ENCODE measurements at regions not wholly inside any gene's neighbourhood (a gene's known extent, or its start where the extent isn't known, plus 50 kb on each side); places are given as distances from the start of the nearest gene placed in this dataset.

DNA sequence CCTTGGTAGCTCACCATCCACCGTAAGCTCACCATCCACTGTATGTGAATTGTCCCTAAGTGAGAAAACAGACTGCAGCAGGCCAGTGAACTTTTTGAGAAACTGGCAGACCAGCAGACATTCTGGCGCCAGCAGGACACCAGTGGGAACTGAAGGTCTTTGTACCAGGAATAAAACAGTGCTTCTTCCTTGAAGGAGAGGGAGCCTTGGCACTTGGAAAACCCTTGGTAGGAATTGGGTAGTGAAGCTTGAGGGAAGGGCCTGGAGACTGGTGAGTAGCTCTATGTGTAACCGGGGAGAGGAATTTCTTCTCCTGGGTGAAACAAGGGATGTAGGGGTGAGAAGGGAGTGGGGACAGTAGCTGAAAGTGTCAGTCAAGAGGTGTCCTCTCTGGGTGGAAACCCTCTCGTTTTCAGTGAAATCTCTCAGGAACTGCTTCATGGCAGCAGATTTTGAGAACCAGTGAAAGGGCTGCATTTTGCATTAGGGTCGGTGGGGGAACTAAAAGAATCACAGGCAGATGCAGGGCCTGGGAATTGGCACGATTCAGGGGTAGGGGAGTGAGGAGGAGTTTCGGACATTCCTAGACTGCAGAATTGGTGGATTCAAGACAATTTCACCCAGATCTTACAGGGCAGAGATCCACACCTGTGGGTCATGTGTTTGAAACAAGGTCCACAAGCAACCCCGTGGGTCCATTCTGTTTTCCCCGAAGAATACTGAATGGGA is 131.5 kb upstream of the DLX2 start:
- intact Hi-C loops (cut with DNase I), result no loop called here
- Histone ChIP-seq H3K9me3 (no peaks in the 10 kb centered on the region), H3K36me3 (no peaks in the 10 kb centered on the region), H3K4me1 (no peaks in the 10 kb centered on the region), H3K4me3 (peak overlapping the region; percentile 32), H3K27ac (peak overlapping the region; percentile 13), H3K27me3 (peaks cover 8% of the 10 kb centered on the region), H3K9ac (ENCODE audit: low read depth in 2 of 2, low read length in 2 of 2) (peak overlapping the region in 1 of 2 donors; percentile 86)
- DNase-seq, result peak; percentile 41
- TF ChIP-seq, protein P1, sequence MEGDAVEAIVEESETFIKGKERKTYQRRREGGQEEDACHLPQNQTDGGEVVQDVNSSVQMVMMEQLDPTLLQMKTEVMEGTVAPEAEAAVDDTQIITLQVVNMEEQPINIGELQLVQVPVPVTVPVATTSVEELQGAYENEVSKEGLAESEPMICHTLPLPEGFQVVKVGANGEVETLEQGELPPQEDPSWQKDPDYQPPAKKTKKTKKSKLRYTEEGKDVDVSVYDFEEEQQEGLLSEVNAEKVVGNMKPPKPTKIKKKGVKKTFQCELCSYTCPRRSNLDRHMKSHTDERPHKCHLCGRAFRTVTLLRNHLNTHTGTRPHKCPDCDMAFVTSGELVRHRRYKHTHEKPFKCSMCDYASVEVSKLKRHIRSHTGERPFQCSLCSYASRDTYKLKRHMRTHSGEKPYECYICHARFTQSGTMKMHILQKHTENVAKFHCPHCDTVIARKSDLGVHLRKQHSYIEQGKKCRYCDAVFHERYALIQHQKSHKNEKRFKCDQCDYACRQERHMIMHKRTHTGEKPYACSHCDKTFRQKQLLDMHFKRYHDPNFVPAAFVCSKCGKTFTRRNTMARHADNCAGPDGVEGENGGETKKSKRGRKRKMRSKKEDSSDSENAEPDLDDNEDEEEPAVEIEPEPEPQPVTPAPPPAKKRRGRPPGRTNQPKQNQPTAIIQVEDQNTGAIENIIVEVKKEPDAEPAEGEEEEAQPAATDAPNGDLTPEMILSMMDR (IDR thresholded peaks at IDR 0.05), result no peak

DNA sequence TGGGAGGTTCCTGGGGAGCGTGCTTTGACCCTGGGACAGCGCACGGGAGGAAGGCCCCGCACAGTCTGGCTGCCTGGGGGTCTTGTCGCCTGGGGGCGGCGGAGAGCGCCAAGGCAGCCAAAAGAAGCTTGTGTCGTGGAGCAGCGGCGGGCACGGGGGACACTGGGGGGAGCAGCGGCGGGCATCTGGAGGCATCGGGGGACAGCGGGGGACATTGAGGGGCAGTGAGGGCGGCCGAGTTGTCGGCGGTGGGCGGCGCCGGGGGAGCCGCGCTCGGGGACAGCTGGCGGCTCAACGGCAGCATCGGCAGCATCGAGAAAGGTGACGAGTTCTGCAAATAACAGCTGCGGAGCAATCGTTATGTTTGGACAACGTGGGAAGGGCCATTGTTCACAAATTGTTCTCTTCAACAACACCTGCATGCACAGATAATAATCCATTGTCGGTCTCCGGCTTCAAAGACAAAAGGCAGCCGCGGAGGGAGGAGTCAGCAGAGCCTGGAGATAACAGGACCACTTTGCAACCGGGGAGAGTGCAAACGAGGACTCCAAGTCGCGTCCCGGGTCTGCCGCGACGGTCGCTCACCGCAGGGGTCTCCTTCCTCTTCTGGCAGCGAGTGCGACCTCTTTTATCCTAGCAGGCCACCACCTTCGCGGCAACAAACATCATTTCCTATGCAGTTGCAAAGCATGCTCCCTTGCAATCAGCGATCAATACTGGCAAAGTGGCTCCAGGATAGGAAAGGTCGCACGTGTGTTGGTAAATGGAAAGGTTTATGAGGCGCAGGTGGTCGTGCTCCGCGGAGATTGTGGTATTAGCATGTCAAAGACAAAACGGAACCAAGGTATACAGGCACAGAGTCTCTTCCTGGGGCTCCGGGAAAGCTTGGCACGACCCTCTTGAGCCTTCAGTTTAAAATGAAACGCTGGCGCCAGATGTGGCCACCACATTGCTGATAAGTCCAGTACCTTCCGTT is 132.3 kb upstream of the DLX2 start:
- intact Hi-C loops (cut with DNase I), result no loop called here

DNA sequence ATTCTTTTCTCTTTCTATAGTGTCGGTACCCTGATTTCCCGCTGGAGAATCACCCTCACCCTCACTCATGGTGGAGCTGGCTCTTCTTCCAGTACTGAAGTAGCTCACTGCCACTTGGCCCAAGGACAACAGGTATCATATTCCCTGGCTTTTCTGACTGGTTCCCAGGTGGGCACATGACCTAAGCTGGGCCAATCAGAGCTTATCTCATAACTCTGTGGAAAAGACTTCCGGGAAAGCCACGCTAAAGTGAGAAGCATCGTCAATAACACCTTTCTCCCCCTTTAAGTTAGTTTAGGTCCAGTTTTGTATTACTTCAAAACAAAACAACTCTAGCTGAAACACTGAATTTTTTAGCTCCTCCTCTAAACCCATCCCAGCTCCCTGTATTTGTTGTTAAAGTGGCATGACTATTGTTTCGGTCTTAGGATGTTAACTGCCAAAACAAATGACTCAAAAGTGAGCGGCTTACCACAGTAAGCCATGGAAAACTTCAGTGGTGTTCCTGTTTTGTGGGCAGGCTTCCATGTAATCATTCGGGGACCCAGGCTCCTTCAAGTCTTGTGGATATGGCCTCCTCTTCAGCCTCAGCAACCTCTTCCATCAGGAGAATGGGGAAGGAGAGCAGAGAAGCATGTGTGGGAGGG is 137.4 kb upstream of the DLX2 start:
- no peak overlapping the region for H3K9ac ChIP-seq (ENCODE audit: low read depth in 2 of 2, low read length in 2 of 2)
- no peaks in the 10 kb centered on the region for H3K36me3 ChIP-seq
- no peak for DNase-seq
- TF ChIP-seq, protein P1 (IDR thresholded peaks at IDR 0.05), result no peak
- no peak overlapping the region for H3K27ac ChIP-seq
- H3K4me3 ChIP-seq, result no peak overlapping the region
- intact Hi-C loops (cut with DNase I), result no loop called here
- H3K9me3 ChIP-seq, result no peaks in the 10 kb centered on the region
- H3K4me1 ChIP-seq, result no peaks in the 10 kb centered on the region
- H3K27me3 ChIP-seq, result peaks cover 8% of the 10 kb centered on the region

More for the DNA sequence above, 132.3 kb upstream of the DLX2 start:
- Histone ChIP-seq H3K4me3 (peak overlapping the region; percentile 32), H3K36me3 (no peaks in the 10 kb centered on the region), H3K27me3 (peaks cover 8% of the 10 kb centered on the region), H3K9ac (ENCODE audit: low read depth in 2 of 2, low read length in 2 of 2) (peak overlapping the region; percentile 33 to 86), H3K9me3 (no peaks in the 10 kb centered on the region), H3K4me1 (no peaks in the 10 kb centered on the region), H3K27ac (peak overlapping the region; percentile 13)
- DNase-seq, result peak; percentile 75
- TF ChIP-seq, protein P1 (IDR thresholded peaks at IDR 0.05), result no peak

DNA sequence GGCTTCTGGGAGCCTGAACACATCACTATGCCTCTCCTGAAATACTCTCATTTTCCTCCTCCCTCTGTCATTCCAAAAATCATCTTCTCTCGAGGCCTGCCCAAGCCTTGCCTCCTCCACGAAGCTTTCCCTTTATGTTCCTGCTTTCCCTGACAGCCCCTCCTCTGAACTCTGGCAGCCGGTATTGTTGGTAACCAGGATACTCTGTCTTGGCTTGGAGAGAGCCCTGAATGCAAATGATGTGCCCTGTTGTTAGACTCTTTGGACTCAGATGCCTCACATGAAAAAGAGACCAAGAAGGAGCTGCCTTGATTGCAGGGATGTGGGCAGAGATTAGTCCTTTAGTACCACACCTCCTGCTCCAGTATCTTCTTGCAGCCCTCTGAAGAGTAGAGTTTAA is 138.5 kb upstream of the DLX2 start:
- TF ChIP-seq, protein P1 (IDR thresholded peaks at IDR 0.05), result no peak
- Histone ChIP-seq H3K4me3 (no peak overlapping the region), H3K9me3 (no peaks in the 10 kb centered on the region), H3K4me1 (no peaks in the 10 kb centered on the region), H3K27me3 (peaks cover 8% of the 10 kb centered on the region), H3K27ac (no peak overlapping the region), H3K9ac (ENCODE audit: low read depth in 2 of 2, low read length in 2 of 2) (no peak overlapping the region), H3K36me3 (no peaks in the 10 kb centered on the region)
- no peak for DNase-seq
- intact Hi-C loops (cut with DNase I), result no loop called here

DNA sequence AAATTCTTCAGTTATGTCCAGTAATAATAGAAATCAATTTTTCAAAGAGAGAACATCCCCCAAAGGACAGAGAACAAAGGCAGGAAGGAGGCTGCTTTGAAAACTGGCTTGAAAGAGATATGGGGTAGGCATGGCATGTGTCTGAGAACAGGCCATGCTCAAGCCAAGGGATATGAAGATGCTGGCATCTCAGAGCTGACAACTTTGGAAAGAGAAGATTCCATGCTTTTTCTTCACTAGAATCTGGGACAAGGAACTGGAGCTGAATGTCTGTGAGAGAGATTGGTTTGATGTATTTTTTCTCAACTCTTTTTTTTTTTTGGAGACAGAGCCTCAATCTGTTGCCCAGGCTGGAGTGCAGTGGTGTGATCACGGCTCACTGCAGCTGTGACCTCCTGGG is 139.8 kb upstream of the DLX2 start:
- Histone ChIP-seq H3K27me3 (no peaks in the 10 kb centered on the region), H3K27ac (no peak overlapping the region), H3K4me1 (no peaks in the 10 kb centered on the region), H3K9ac (ENCODE audit: low read depth in 2 of 2, low read length in 2 of 2) (no peak overlapping the region), H3K9me3 (no peaks in the 10 kb centered on the region), H3K4me3 (no peak overlapping the region), H3K36me3 (no peaks in the 10 kb centered on the region)
- intact Hi-C loops (cut with DNase I), result no loop called here
- DNase-seq, result no peak
- TF ChIP-seq, protein P1 (IDR thresholded peaks at IDR 0.05), result no peak
